Left ventricle myocardium inferior (tissue), 1 donor: ENCODE measurements at regions not wholly inside any gene's neighbourhood (a gene's known extent, or its start where the extent isn't known, plus 50 kb on each side); places are given as distances from the start of the nearest gene placed in this dataset.
"Not testable (repeated sequence)": the region's sequence is repeated elsewhere in the genome, so short reads cannot be mapped to it uniquely, and the experiment has no call there.

Experiments
- DNase-seq: peaks from one replicate; pipeline ENCODE4 v3.0.0-alpha.2; 2020
- H3K27ac ChIP-seq: fragments of 200-600 bp; replicated peaks from 2 replicates; pipeline ENCODE4 v1.8.0; 2021
- H3K27me3 ChIP-seq: fragments of 200-600 bp; 2 replicates; pipeline ENCODE4 v1.8.0; 2021; ENCODE audit warnings: low read depth
- H3K36me3 ChIP-seq: fragments of 200-600 bp; 2 replicates; pipeline ENCODE4 v1.8.0; 2021
- H3K4me1 ChIP-seq: fragments of 200-600 bp; 2 replicates; pipeline ENCODE4 v1.8.0; 2021
- H3K4me3 ChIP-seq: fragments of 200-600 bp; 2 replicates; pipeline ENCODE4 v1.8.0; 2021; ENCODE audit warnings: mild to moderate bottlenecking, moderate library complexity
- H3K9me3 ChIP-seq: fragments of 200-600 bp; replicated peaks from 2 replicates; pipeline ENCODE4 v1.8.0; 2021
- intact Hi-C: fragments of 100-400 bp; cut with micrococcal nuclease; formaldehyde crosslinking; loops from one replicate; pipeline ENCODE4 v1.11.0; 2022
- TF ChIP-seq, protein P1 (sequence below): fragments of 200-600 bp; IDR thresholded peaks from 2 replicates; pipeline ENCODE4 v1.8.0; 2021; ENCODE audit warnings: antibody characterized with exemption, mild to moderate bottlenecking, borderline replicate concordance
- donor health status: DM: no; HTN: yes; CAD: no; lungs with severe emphysema.

DNA sequence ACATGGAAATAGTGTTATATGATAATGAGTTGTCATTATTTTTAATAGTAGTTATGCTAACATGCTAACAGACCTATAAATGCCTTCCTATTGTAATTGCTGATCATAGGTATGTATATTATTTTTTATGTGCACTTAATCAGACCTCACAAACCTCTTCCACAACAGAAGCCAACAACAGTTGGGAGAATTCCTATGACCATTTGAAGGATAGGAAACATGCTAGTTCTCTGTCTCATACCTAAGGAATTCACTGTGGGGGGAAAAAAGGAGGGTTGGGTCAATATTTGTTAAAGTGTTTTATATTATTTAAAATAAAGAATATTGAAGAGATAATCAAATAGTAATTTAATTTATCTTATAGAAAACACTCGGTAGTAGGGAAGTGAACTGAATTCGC is 990.9 kb downstream of the EPHA7 start:
- TF ChIP-seq, protein P1, sequence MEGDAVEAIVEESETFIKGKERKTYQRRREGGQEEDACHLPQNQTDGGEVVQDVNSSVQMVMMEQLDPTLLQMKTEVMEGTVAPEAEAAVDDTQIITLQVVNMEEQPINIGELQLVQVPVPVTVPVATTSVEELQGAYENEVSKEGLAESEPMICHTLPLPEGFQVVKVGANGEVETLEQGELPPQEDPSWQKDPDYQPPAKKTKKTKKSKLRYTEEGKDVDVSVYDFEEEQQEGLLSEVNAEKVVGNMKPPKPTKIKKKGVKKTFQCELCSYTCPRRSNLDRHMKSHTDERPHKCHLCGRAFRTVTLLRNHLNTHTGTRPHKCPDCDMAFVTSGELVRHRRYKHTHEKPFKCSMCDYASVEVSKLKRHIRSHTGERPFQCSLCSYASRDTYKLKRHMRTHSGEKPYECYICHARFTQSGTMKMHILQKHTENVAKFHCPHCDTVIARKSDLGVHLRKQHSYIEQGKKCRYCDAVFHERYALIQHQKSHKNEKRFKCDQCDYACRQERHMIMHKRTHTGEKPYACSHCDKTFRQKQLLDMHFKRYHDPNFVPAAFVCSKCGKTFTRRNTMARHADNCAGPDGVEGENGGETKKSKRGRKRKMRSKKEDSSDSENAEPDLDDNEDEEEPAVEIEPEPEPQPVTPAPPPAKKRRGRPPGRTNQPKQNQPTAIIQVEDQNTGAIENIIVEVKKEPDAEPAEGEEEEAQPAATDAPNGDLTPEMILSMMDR = no peak
- DNase-seq = no peak
- intact Hi-C loops = no loop called here
- no peaks in the 10 kb centered on the region for H3K4me1 ChIP-seq
- no peak overlapping the region for H3K27ac ChIP-seq
- peaks cover 15% of the 10 kb centered on the region for H3K9me3 ChIP-seq
- H3K36me3 ChIP-seq = no peaks in the 10 kb centered on the region
- no peak overlapping the region for H3K4me3 ChIP-seq
- H3K27me3 ChIP-seq = no peaks in the 10 kb centered on the region

DNA sequence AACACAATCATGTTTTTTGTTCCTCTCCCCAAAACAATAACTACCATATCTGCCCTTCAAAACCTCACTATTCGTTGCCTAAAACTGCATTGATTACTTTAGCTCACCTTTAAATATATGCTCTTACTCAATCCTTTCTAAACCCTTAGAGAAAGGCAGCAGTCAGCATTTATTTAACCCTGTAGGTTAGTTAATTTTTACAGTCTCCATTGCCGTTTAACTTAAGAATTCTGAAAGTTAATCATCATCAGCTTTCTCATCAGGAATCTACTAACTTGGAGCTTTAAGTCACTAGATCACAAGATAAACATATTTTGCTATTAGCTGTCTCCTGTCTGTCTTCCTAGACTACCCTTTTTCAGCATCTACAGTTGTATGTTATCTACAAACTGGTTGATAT is 991.9 kb downstream of the EPHA7 start:
- Histone ChIP-seq H3K27ac (no peak overlapping the region), H3K4me3 (no peak overlapping the region), H3K4me1 (no peaks in the 10 kb centered on the region), H3K27me3 (no peaks in the 10 kb centered on the region), H3K36me3 (no peaks in the 10 kb centered on the region), H3K9me3 (peaks cover 15% of the 10 kb centered on the region)
- DNase-seq = no peak
- intact Hi-C loops = no loop called here
- TF ChIP-seq, protein P1 = no peak

DNA sequence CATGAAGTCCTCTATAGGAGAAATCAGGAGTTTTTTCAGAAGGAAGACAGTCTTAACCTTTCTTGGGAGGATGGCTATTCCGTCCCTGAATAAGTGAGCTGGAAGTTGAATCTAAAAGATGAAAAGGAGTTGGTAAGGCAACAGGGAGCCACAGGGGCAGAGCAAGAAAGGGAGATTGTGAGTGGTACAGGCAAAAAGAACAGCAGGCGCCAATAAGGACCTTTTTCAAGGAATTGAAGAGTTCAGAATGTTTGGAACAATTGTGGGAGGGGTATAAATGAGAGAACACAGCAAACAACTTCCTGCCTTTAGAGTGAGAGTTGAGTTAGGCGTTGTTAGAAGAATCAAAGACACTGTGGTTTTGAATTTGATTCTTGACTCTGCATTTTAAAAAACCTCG is 1003.7 kb downstream of the EPHA7 start:
- DNase-seq = no peak
- no peak overlapping the region for H3K27ac ChIP-seq
- no peaks in the 10 kb centered on the region for H3K4me1 ChIP-seq
- H3K36me3 ChIP-seq = no peaks in the 10 kb centered on the region
- H3K9me3 ChIP-seq = peaks cover 27% of the 10 kb centered on the region
- intact Hi-C loops = no loop called here
- TF ChIP-seq, protein P1 = no peak
- no peak overlapping the region for H3K4me3 ChIP-seq
- no peaks in the 10 kb centered on the region for H3K27me3 ChIP-seq

DNA sequence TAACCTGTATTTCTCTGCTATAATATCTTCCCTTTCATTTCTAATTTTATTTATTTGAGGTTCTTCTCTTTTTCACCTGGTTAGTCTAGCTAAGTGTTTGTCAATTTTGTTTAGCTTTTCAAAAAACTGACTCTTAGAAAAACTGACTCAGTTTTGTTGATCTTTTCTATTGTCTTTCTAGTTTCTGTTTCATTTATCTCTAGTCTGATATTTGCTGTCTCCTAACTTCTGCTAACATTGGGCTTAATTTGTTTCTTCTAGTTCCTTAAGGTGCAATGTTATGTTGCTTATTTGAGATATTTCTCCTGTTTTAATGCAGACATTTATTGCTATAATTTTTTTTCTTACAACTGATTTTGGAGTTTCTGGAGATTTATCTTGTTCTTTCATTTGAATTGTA is 1011.0 kb downstream of the EPHA7 start:
- no peak overlapping the region for H3K27ac ChIP-seq
- H3K9me3 ChIP-seq = peaks cover 49% of the 10 kb centered on the region
- H3K36me3 ChIP-seq = no peaks in the 10 kb centered on the region
- intact Hi-C loops = no loop called here
- TF ChIP-seq, protein P1 = no peak
- H3K27me3 ChIP-seq = no peaks in the 10 kb centered on the region
- no peaks in the 10 kb centered on the region for H3K4me1 ChIP-seq
- no peak overlapping the region for H3K4me3 ChIP-seq
- no peak for DNase-seq

DNA sequence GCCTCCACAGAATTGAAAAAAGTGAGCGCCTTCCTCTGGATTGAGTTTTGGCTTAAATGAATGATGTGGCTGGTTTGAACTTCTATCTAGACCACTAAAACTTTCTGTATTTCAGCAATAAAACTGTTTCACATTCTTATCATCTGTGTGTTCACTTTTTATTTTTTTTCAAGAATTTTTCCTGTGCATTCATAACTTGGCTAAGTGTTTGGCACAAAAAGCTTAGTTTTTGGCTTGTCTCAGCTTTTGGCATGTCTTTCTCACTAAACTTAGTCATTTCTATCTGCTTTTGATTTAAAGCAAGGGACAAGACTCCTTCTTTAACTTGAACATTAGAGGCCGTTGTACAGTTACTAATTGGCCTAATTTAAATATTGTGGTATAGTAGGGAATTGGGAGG is 1015.1 kb downstream of the EPHA7 start:
- Histone ChIP-seq H3K27me3 (no peaks in the 10 kb centered on the region), H3K4me3 (no peak overlapping the region), H3K4me1 (no peaks in the 10 kb centered on the region), H3K27ac (no peak overlapping the region), H3K9me3 (peaks cover 16% of the 10 kb centered on the region), H3K36me3 (no peaks in the 10 kb centered on the region)
- DNase-seq = no peak
- TF ChIP-seq, protein P1 = no peak
- intact Hi-C loops = no loop called here

DNA sequence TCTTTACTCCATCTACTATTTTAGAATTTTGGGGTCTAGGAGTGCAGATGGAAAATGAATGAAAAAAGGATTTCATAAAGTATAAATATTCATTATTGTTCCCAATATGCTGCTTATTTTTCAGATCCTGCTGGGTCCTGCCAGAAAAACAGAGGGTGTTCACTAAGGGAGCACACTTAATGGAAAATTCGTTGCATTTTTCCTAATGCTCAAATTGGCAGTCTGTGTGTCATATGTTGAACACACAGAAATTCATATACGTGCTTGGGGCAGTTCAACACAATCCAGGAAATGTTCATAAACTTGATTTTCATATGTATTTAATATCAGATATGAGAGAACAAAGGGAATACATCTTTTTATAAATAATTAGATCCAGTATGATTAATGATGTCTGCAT is 1019.4 kb downstream of the EPHA7 start:
- no peak for DNase-seq
- Histone ChIP-seq H3K27ac (no peak overlapping the region), H3K36me3 (no peaks in the 10 kb centered on the region), H3K4me3 (no peak overlapping the region), H3K9me3 (no peaks in the 10 kb centered on the region), H3K27me3 (no peaks in the 10 kb centered on the region), H3K4me1 (no peaks in the 10 kb centered on the region)
- TF ChIP-seq, protein P1 = no peak
- intact Hi-C loops = no loop called here

DNA sequence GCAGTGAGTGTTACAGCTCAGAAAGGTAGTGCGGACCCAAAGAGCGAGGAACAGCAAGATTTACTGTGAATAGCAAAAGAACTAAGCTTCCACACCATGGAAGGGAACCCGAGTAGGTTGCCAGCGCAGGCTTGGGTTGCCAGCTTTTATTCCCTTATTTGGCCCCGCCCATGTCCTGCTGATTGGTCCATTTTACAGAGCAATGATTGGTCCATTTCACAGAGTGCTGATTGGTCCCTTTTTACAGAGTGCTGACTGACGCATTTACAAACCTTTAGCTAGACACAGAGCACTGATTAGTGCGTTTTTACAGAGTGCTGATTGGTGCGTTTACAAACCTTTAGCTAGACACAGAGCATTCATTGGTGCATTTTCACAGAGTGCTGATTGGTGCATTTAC is 1030.7 kb downstream of the EPHA7 start:
- H3K27ac ChIP-seq, DNase-seq, H3K4me3 ChIP-seq, H3K9me3 ChIP-seq, H3K4me1 ChIP-seq, H3K36me3 ChIP-seq, H3K27me3 ChIP-seq, intact Hi-C loops: not testable (repeated sequence)
